ENCODE measurements at regions not wholly inside any gene's neighbourhood (a gene's known extent, or its start where the extent isn't known, plus 50 kb on each side); places are given as distances from the start of the nearest gene placed in this dataset.
"Not testable (repeated sequence)": the region's sequence is repeated elsewhere in the genome, so short reads cannot be mapped to it uniquely, and the experiment has no call there.

- no peak overlapping the region for H3K27ac ChIP-seq
- no peak for TF ChIP-seq ZFX (IDR thresholded peaks at IDR 0.05; ENCODE audit: borderline replicate concordance)
- no peak for TF ChIP-seq CTCF (IDR thresholded peaks at IDR 0.05)
These were observed 198.9 kb upstream of the SLC16A7 start for GRCh38 chr12:59396919-59397318.

GRCh38 chr12:59396519-59396918 is 199.3 kb upstream of the SLC16A7 start:
- H3K27ac ChIP-seq = no peak overlapping the region
- TF ChIP-seq ZFX (IDR thresholded peaks at IDR 0.05; ENCODE audit: borderline replicate concordance) = no peak
- TF ChIP-seq CTCF (IDR thresholded peaks at IDR 0.05) = no peak

GRCh38 chr12:59395310-59395709 is 200.5 kb upstream of the SLC16A7 start:
- H3K27ac ChIP-seq = not testable (repeated sequence)

GRCh38 chr12:59393506-59393905 is 202.3 kb upstream of the SLC16A7 start:
- H3K27ac ChIP-seq = no peak overlapping the region
- TF ChIP-seq CTCF (IDR thresholded peaks at IDR 0.05) (no peak), ZFX (IDR thresholded peaks at IDR 0.05; ENCODE audit: borderline replicate concordance) (no peak)

- TF ChIP-seq CTCF (IDR thresholded peaks at IDR 0.05) (no peak), ZFX (IDR thresholded peaks at IDR 0.05; ENCODE audit: borderline replicate concordance) (no peak)
- no peak overlapping the region for H3K27ac ChIP-seq
These were observed 205.8 kb upstream of the SLC16A7 start for GRCh38 chr12:59389968-59390576.

- no peak for TF ChIP-seq CTCF (IDR thresholded peaks at IDR 0.05)
- TF ChIP-seq ZFX (IDR thresholded peaks at IDR 0.05; ENCODE audit: borderline replicate concordance) = no peak
These were observed 207.1 kb upstream of the SLC16A7 start for GRCh38 chr12:59388694-59389093.

GRCh38 chr12:59388176-59388575 is 207.7 kb upstream of the SLC16A7 start:
- no peak overlapping the region for H3K27ac ChIP-seq
- TF ChIP-seq CTCF (IDR thresholded peaks at IDR 0.05) = no peak
- no peak for TF ChIP-seq ZFX (IDR thresholded peaks at IDR 0.05; ENCODE audit: borderline replicate concordance)

More at GRCh38 chr12:59388694-59389093, 207.1 kb upstream of the SLC16A7 start:
- no peak overlapping the region for H3K27ac ChIP-seq

- H3K27ac ChIP-seq = no peak overlapping the region
- TF ChIP-seq CTCF (IDR thresholded peaks at IDR 0.05) (no peak), ZFX (IDR thresholded peaks at IDR 0.05; ENCODE audit: borderline replicate concordance) (no peak)
These were observed 209.6 kb upstream of the SLC16A7 start for GRCh38 chr12:59386236-59386635.

Measured in 22Rv1 (cell line).